Mesendoderm (in vitro differentiated cells): ENCODE measurements at regions not wholly inside any gene's neighbourhood (a gene's known extent, or its start where the extent isn't known, plus 50 kb on each side); places are given as distances from the start of the nearest gene placed in this dataset.
A peak's percentile ranks its signal among the peaks of the same experiment; 100 is the strongest.

Source experiments
- DNase-seq: peaks from one replicate; pipeline ENCODE4 v3.0.0; 2013
- H2AK5ac ChIP-seq: 2 replicates; pipeline ENCODE4 v1.6.1; 2013; ENCODE audit warnings: low read length, inconsistent platforms
- H2BK120ac ChIP-seq: 2 replicates; pipeline ENCODE4 v1.6.1; 2013; ENCODE audit warnings: low read depth, mild to moderate bottlenecking, low read length, moderate library complexity, mixed read lengths
- H2BK15ac ChIP-seq: replicated peaks from 2 replicates; pipeline ENCODE4 v1.6.1; 2013; ENCODE audit warnings: low read depth, mild to moderate bottlenecking, moderate library complexity
- H2BK5ac ChIP-seq: 2 replicates; pipeline ENCODE4 v1.6.1; 2013; ENCODE audit warnings: low read length, inconsistent platforms
- H3K18ac ChIP-seq: 2 replicates; pipeline ENCODE4 v1.6.1; 2013; ENCODE audit warnings: mild to moderate bottlenecking, low read length, mixed read lengths
- H3K23ac ChIP-seq: one replicate; pipeline ENCODE4 v1.6.1; 2013; ENCODE audit warnings: low read length
- H3K27ac ChIP-seq: 2 replicates; pipeline ENCODE4 v1.5.1; 2013; ENCODE audit warnings: low read depth, mild to moderate bottlenecking, inconsistent platforms, low read length, moderate library complexity
- H3K27me3 ChIP-seq: 2 replicates; pipeline ENCODE4 v1.6.1; 2013; ENCODE audit warnings: low read length, control low read depth, mild to moderate bottlenecking, inconsistent platforms; ENCODE audit not compliant: insufficient read depth, poor library complexity
- H3K36me3 ChIP-seq: 2 replicates; pipeline ENCODE4 v1.6.1; 2013; ENCODE audit warnings: low read length, inconsistent platforms; ENCODE audit not compliant: control insufficient read depth, insufficient read depth
- H3K4ac ChIP-seq: one replicate; pipeline ENCODE4 v1.6.1; 2013; ENCODE audit warnings: low read depth, mild to moderate bottlenecking, low read length, moderate library complexity
- H3K4me1 ChIP-seq: 2 replicates; pipeline ENCODE4 v1.6.1; 2013; ENCODE audit warnings: low read depth, low read length, inconsistent platforms; ENCODE audit not compliant: control insufficient read depth
- H3K4me2 ChIP-seq: 2 replicates; pipeline ENCODE4 v1.6.1; 2013; ENCODE audit warnings: low read length
- H3K4me3 ChIP-seq: 2 replicates; pipeline ENCODE4 v1.5.1; 2013; ENCODE audit warnings: mild to moderate bottlenecking, low read length
- H3K56ac ChIP-seq: one replicate; pipeline ENCODE4 v1.6.1; 2013; ENCODE audit warnings: low read length
- H3K79me1 ChIP-seq: 2 replicates; pipeline ENCODE4 v1.6.1; 2013; ENCODE audit warnings: low read length, inconsistent platforms
- H3K79me2 ChIP-seq: 2 replicates; pipeline ENCODE4 v1.6.1; 2013; ENCODE audit warnings: mild to moderate bottlenecking, low read length; ENCODE audit not compliant: control insufficient read depth, insufficient read depth
- H3K9ac ChIP-seq: 2 replicates; pipeline ENCODE4 v1.6.1; 2013; ENCODE audit warnings: low read length, inconsistent platforms
- H4K5ac ChIP-seq: one replicate; pipeline ENCODE4 v1.6.1; 2013; ENCODE audit warnings: low read length
- H4K8ac ChIP-seq: one replicate; pipeline ENCODE4 v1.6.1; 2013; ENCODE audit warnings: low read depth, mild to moderate bottlenecking, control low read depth, low read length, moderate library complexity
- WGBS: extraction: QIAGEN DNeasy Blood & Tissue Kit; methylation state at CpG from one replicate; pipeline ENCODE4 v1.1.7; 2013; ENCODE audit warnings: low lambda C conversion rate, missing lambda C conversion rate; ENCODE audit not compliant: insufficient coverage; ENCODE audit errors: extremely low coverage; 5-methylcytosine and 5-hydroxymethylcytosine counted together

DNA sequence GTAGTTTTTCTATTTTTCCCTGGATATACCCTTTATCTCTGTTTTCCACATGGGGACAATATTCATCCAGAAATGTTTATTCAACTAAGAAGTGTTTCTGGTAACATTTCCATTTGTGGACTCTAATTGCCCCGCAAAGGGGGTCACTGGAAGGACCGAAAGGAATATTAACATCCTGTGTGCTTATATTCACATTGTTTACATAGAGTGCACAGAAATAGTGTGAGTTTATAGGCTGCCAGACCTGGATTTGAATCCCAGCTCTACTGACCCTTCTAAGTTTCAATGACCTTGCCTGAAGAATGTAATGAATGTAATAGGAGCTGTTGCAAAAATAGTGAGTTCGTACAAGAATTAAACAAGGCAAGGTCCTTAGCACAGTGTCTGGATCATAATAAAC lies 152.9 kb upstream of the NCKAP5 start:
- H3K4me1 ChIP-seq: no peaks in the 10 kb centered on the region
- no peaks in the 10 kb centered on the region for H3K79me1 ChIP-seq
- H2BK5ac ChIP-seq: no peak overlapping the region
- H4K8ac ChIP-seq: no peak overlapping the region
- H3K4ac ChIP-seq: no peak overlapping the region
- H3K27me3 ChIP-seq: no peaks in the 10 kb centered on the region
- no peak overlapping the region for H3K4me3 ChIP-seq
- no peak overlapping the region for H3K4me2 ChIP-seq
- H3K79me2 ChIP-seq: no peaks in the 10 kb centered on the region
- H2BK120ac ChIP-seq: no peak overlapping the region
- no peak for DNase-seq
- H3K36me3 ChIP-seq: no peaks in the 10 kb centered on the region
- H3K56ac ChIP-seq: no peak overlapping the region
- H3K23ac ChIP-seq: no peak overlapping the region
- no CpG with 5 or more reads among the region's 3 CpGs for WGBS
- no peak overlapping the region for H2BK15ac ChIP-seq
- no peak overlapping the region for H3K18ac ChIP-seq
- H2AK5ac ChIP-seq: no peak overlapping the region
- H3K27ac ChIP-seq: no peak overlapping the region
- no peak overlapping the region for H4K5ac ChIP-seq
- H3K9ac ChIP-seq: no peak overlapping the region

DNA sequence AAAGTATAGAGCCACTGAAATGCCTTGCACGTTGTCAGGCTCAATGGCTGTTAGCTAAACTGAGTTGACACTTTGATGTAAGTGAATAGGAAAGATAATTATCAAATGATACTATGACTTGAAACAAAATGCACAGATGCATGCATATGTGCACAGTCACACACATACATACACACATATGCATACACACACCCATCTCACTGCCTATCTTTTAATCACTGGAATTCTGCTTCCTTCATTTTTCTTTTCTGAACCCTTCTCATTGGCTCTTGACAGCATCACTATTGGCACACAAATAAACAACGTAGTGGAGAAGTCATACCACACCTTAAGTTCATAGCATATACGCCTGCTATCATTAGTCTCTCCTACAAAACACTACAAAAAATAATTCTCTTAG lies 154.9 kb upstream of the NCKAP5 start:
- Histone ChIP-seq H3K4me1 (no peaks in the 10 kb centered on the region), H3K79me1 (no peaks in the 10 kb centered on the region), H3K9ac (no peak overlapping the region), H3K23ac (no peak overlapping the region), H4K5ac (no peak overlapping the region), H3K36me3 (no peaks in the 10 kb centered on the region), H2BK120ac (no peak overlapping the region), H2BK15ac (no peak overlapping the region), H3K4me2 (no peak overlapping the region), H3K27me3 (no peaks in the 10 kb centered on the region), H3K4me3 (no peak overlapping the region), H3K79me2 (no peaks in the 10 kb centered on the region), H3K4ac (no peak overlapping the region), H3K18ac (no peak overlapping the region), H2AK5ac (no peak overlapping the region), H2BK5ac (no peak overlapping the region), H3K27ac (no peak overlapping the region), H4K8ac (no peak overlapping the region), H3K56ac (no peak overlapping the region)
- DNase-seq: no peak
- WGBS: no CpG with 5 or more reads among the region's 3 CpGs

DNA sequence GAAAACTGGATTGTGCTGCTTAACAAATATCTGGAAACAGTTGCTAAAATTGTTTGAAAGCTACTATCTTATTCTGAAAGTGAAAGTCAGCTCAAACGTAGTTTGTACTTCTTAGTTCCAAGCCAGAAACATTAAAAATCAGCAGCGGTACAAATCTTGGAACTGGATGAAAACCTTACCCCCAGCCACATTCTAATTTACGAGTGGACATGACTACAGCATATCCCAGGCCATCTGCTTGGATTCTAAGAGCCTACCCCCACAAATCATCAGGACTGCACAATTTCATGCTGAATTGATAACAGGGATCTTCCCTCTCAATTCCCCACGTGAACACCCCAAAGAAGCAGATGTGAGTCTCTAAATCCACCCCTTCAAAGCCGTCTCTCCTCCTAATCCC lies 158.7 kb upstream of the NCKAP5 start:
- no peak overlapping the region for H2BK15ac ChIP-seq
- H3K27me3 ChIP-seq: no peaks in the 10 kb centered on the region
- H3K4me3 ChIP-seq: no peak overlapping the region
- H4K8ac ChIP-seq: no peak overlapping the region
- H3K79me2 ChIP-seq: no peaks in the 10 kb centered on the region
- no peak overlapping the region for H3K18ac ChIP-seq
- H3K23ac ChIP-seq: no peak overlapping the region
- H2BK120ac ChIP-seq: no peak overlapping the region
- no peaks in the 10 kb centered on the region for H3K79me1 ChIP-seq
- no peak overlapping the region for H3K9ac ChIP-seq
- no peak overlapping the region for H3K56ac ChIP-seq
- no peak overlapping the region for H4K5ac ChIP-seq
- no peak overlapping the region for H3K4me2 ChIP-seq
- WGBS: no CpG with 5 or more reads among the region's 5 CpGs
- DNase-seq: no peak
- H3K36me3 ChIP-seq: no peaks in the 10 kb centered on the region
- H3K27ac ChIP-seq: no peak overlapping the region
- H3K4ac ChIP-seq: no peak overlapping the region
- no peak overlapping the region for H2BK5ac ChIP-seq
- no peaks in the 10 kb centered on the region for H3K4me1 ChIP-seq
- H2AK5ac ChIP-seq: no peak overlapping the region

DNA sequence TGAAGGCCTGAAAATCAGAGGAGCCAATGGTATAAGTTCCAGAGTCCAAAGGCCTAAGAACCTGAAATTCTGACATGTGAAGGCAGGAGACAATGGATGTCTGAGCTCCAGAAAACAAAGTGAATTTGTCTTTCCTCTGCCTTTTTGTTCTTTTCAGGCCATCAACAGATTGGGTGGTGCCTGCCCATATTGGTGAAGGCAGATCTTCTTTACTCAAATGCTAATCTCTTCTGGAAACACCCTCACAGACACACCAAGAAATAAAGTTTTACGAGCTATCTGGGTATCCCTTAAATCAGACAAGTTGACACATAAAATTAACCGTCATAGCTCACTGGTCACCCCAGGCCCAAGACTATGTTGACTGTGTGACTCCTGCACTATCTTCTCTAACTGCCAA lies 163.8 kb upstream of the NCKAP5 start:
- WGBS: no CpG with 5 or more reads among the region's 2 CpGs
- Histone ChIP-seq H3K4me2 (no peak overlapping the region), H3K27ac (no peak overlapping the region), H2AK5ac (no peak overlapping the region), H3K18ac (no peak overlapping the region), H4K8ac (no peak overlapping the region), H4K5ac (no peak overlapping the region), H3K27me3 (no peaks in the 10 kb centered on the region), H3K79me1 (no peaks in the 10 kb centered on the region), H3K23ac (no peak overlapping the region), H2BK5ac (no peak overlapping the region), H2BK120ac (no peak overlapping the region), H2BK15ac (no peak overlapping the region), H3K4me3 (no peak overlapping the region), H3K4me1 (no peaks in the 10 kb centered on the region), H3K79me2 (no peaks in the 10 kb centered on the region), H3K36me3 (no peaks in the 10 kb centered on the region), H3K56ac (no peak overlapping the region), H3K9ac (no peak overlapping the region), H3K4ac (no peak overlapping the region)
- DNase-seq: no peak

DNA sequence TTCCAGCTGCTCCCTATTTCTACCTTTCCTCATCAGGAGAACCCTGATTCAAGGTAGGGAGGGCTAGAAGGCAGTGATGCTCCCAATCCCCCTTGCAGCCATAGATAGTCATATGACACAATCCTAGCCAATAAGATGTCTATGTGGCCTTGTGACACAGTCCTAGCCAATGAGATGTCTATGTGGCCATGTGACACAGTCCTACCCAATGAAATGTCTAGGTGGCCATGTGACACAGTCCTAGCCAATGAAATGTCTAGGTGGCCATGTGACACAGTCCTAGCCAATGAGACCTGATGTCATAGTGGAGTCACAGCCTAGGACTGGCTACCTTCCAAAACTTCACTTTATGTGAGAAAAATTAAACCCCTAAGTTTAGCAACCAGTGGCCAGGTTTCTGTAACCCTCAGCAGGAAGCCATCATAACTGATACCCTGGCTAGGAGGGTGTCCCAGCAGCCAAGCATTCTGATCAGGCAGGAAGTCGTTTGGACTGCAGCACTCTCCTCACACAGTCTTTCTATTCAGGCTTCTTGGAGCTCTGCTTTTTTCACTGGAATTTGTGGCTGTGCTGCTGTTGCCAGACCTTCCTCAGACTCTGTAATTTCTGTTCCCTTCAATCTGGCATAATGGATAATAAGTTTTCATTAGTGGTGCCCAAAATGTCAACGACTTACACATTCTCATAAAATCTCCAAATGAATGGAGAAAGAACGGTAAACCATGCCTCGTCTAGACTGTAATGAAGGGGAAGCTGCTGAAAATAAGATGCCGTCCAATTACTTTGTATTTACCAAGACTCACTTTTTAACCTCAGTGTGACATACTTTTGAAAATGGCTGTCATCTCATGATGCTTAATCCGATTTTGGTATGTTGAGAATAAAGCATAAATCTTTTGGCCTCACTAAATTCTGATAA lies 165.0 kb upstream of the NCKAP5 start:
- H3K23ac ChIP-seq: no peak overlapping the region
- H2BK120ac ChIP-seq: no peak overlapping the region
- no CpG with 5 or more reads among the region's 6 CpGs for whole genome bisulfite sequencing
- no peak overlapping the region for H3K4ac ChIP-seq
- no peak for DNase-seq
- no peak overlapping the region for H3K56ac ChIP-seq
- H4K8ac ChIP-seq: no peak overlapping the region
- H3K18ac ChIP-seq: no peak overlapping the region
- no peak overlapping the region for H3K9ac ChIP-seq
- H3K79me2 ChIP-seq: no peaks in the 10 kb centered on the region
- no peaks in the 10 kb centered on the region for H3K4me1 ChIP-seq
- H3K27me3 ChIP-seq: no peaks in the 10 kb centered on the region
- no peaks in the 10 kb centered on the region for H3K79me1 ChIP-seq
- no peak overlapping the region for H3K4me2 ChIP-seq
- no peak overlapping the region for H4K5ac ChIP-seq
- H3K36me3 ChIP-seq: no peaks in the 10 kb centered on the region
- H3K4me3 ChIP-seq: no peak overlapping the region
- H3K27ac ChIP-seq: no peak overlapping the region
- H2BK15ac ChIP-seq: no peak overlapping the region
- no peak overlapping the region for H2BK5ac ChIP-seq
- no peak overlapping the region for H2AK5ac ChIP-seq

DNA sequence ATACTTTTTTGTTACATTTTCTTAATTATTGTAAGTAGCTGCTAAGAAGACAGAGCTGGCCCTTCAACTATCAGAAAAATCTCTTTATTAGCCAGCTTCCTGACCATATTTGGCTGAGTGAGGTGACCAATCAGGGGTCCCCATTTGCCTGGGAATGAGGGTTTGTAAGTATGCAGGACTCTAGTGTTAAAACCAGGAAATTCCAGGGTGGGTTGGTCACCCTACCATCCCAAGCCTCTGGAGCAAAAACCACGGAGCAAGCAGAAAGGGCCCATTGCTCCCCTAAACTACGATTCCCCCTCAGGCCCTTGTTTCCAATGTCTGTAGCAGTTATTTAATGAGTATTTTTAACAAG lies 165.6 kb upstream of the NCKAP5 start:
- no peaks in the 10 kb centered on the region for H3K4me1 ChIP-seq
- no peak overlapping the region for H3K4me3 ChIP-seq
- H2BK15ac ChIP-seq: no peak overlapping the region
- no peak overlapping the region for H2BK5ac ChIP-seq
- no peaks in the 10 kb centered on the region for H3K36me3 ChIP-seq
- no peak overlapping the region for H3K23ac ChIP-seq
- WGBS: no CpG with 5 or more reads among the region's 2 CpGs
- H4K8ac ChIP-seq: no peak overlapping the region
- no peak overlapping the region for H2BK120ac ChIP-seq
- peak; percentile 42 for DNase-seq
- H3K56ac ChIP-seq: no peak overlapping the region
- H3K79me2 ChIP-seq: no peaks in the 10 kb centered on the region
- no peak overlapping the region for H3K9ac ChIP-seq
- no peak overlapping the region for H4K5ac ChIP-seq
- no peak overlapping the region for H3K27ac ChIP-seq
- H3K4me2 ChIP-seq: no peak overlapping the region
- no peak overlapping the region for H3K4ac ChIP-seq
- H3K79me1 ChIP-seq: no peaks in the 10 kb centered on the region
- H3K18ac ChIP-seq: no peak overlapping the region
- H3K27me3 ChIP-seq: no peaks in the 10 kb centered on the region
- no peak overlapping the region for H2AK5ac ChIP-seq
